DMS153 (cell line): ENCODE measurements at regions not wholly inside any gene's neighbourhood (a gene's known extent, or its start where the extent isn't known, plus 50 kb on each side); places are given as distances from the start of the nearest gene placed in this dataset.

ENCODE experiments used
- DNase-seq: peaks from one replicate; lab custom pipeline; 2025; lab: John Stamatoyannopoulos, UW

DNA sequence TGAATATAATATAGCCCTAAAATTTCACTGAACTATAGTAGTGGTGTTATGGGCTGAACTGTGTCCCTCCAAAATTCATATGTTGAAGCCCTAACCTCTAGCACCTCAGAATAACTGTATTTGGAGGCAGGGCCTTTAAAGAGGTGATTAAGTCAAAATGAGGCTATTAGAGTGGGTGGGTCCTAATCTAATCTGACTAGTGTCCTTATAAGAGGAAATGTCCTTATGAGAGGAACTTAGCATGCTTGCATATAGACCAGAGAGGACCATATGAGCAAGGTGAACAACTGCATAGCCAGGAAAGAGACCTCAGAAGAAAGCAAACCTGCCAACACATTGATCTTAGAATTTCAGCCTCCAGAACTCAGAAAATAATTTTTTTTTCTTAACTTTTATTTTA is 238.4 kb downstream of the ZEB2 start:
- DNase-seq: no peak

DNA sequence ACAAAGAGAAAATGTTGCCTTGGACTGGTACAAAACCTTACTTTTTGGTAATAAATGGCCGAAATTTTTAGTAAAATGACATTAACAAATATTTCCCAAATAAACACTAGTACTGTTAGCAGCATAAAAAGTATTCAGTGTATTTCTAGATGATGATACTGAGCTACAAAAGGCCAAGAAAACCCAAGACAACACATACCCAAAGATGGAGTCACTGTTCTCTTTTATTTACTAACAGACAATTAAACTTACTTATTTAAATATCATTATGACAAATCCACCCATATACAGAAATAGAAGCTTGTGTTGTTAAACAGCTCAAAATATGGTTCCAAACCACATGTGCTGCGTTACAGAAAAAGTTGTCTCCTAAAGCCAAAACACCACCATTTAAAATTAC is 239.9 kb downstream of the ZEB2 start:
- no peak for DNase-seq

DNA sequence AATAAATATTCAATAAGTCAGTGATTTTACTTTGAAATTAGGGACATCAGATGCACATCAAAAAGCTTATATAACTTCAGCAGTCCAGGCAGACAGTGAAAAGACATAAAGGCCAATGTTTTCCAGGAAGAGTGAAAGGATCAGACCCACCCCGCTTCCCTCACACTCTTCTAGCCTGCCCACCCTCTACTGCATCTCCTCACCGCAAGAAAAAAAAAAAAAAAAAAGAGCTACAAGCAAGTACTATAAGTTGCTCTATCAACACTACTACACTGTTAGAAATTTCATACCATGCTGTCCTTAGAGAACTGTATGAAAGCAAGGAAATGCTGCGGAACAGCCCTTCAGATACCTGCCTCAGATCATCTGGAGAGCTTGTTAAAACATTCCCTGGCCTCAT is 240.8 kb downstream of the ZEB2 start:
- DNase-seq: no peak

DNA sequence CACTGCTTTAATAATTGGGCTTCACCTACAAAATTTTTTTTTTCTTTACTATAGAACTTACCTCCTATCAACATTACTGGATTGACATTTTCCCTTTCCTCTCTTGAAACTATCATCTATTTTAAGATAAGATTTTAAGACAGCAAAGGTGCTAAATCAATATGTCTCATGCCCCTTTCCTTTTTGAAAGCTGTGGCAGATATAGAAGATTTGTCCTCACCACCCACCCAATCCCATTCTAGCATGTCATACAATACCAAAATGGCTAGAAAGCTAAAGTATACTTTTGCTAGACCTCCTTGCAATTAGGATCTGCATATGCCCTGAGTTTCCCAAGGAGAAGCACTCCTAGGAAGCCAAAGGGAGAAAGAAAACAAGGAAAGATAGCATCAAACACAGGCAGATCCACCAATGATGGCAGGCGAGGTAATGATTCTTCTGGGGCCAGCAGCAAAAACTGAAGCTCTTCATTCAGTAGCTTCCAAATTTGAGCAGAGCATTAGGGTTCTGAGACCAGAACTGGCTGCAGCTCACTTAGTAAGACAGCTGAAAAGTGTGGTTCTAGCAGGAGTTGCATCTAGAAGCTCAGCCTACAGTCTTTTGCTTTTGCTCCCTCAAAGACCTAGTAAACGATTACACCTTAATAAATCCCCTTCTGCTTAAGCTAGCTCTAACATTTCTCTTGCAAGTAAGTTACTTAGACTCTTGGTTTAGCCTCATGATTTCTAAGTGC is 242.1 kb downstream of the ZEB2 start:
- no peak for DNase-seq

DNA sequence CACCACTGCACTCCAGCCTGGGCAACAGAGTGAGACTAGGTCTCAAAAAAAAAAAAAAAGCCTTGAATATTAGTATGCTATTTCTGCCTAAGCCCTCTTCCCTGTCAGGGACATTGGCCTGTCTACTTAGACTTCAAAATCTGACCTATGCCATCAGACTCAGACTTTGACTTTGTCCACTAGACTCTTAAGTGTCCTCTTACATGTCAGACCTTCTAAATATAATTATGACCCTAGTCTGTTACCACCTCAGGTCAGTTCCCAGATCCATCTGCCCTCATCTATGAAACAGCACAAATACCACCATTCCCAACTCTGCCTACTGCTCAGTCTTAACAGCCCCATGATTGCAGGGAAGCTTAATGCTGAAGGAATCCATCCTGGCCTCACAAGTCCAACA is 244.6 kb downstream of the ZEB2 start:
- no peak for DNase-seq

DNA sequence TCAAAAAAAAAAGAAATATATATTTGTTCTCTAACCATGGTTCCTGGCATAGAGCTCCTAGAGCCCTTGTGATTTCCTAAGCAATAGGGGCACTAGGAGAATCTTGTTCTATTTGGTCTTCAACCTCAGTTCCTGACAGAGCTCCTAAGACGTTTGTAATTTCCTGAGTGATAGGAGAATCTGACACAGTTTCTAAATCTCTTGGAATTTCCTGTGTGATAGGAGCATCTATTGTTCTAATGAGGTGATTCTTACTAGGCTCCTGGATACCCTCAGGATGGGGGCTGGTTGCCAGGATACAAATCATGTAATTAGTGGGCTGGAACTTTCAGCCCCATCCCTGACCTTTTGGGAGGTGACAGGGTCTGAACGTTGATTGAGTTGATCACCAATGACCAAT is 245.8 kb downstream of the ZEB2 start:
- no peak for DNase-seq

DNA sequence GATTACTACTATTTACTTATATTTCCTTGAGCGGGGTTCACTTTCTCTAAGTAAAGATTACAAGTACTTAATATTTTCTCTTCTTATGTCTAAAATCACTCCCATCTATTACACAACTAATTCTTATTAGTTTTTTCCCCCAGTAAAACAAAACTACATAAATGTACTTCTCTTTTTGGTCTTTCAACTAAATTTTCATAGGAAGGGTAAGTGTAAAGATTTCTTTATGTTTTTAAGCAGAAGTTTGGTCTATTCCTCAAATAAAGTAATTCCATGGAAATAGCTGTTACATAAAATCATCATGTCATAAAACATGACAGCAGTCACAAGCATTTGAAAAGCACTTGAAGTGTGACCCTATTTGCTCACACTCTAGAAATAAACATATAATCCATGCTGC is 249.0 kb downstream of the ZEB2 start:
- no peak for DNase-seq

DNA sequence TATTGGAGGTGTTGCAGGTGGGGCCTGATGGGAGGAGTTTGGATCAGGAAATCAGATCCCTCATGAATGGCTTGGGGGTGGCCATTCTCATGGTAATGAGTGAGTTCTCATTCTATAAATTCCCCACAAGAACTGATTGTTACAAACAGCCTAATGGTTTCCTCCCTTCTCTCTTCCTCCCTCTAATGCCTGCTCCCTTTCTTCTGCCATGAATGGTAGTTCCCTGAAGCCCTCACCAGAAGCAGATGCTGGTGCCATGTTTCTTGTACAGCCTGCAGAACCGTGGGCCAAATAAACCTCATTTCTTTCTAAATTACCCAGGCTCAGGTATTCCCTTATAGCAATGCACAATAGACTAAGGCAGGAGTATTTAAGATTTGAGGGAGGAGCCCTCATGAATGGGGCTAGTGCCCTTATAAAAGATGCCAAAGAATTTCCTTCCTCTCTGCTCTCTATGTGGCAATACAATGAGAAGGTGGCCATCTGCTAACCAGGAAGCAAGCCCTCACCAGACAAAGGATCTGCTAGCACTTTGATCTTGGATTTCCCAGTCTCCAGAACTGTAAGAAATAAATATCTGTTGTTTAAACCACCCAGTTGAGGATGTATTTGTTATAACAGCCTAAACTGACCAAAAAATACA is 251.8 kb downstream of the ZEB2 start:
- DNase-seq: no peak

DNA sequence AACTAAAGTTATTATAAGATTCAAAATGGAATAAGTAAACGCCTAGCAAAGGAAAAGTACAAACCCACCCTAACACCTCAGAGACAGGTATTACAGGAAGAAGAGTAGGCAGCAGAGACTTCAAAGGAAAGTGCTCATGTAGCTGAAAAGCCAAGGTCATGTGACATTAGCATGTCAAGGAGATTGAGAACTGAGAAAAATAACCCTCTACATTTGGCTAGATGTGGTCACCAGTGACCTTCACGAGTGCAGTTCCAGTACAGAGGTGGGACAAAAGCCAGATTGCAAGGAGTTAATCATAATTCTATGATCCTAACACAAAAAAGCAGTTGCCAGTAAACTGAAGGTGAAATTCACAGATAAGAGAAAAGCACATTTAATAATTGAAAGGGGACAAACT is 252.7 kb downstream of the ZEB2 start:
- DNase-seq: no peak

DNA sequence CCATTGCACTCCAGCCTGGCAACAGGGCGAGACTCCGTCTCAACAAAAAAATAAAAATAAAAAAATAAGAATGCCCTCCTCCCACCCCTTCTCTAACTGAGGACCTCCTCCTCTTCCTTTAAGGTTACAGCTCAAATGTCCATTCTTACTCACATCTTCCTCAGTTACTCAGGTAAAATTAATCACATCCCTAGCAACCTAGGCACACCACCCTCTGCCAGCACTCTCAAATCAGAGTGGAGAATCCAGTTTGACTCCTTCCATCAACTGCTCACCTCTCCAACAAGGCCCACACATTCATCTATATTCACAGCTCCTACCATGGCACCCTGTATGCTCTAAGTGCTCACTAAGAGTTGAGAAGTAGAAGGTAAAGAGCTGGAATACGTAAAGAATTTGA is 254.3 kb downstream of the ZEB2 start:
- DNase-seq: no peak

DNA sequence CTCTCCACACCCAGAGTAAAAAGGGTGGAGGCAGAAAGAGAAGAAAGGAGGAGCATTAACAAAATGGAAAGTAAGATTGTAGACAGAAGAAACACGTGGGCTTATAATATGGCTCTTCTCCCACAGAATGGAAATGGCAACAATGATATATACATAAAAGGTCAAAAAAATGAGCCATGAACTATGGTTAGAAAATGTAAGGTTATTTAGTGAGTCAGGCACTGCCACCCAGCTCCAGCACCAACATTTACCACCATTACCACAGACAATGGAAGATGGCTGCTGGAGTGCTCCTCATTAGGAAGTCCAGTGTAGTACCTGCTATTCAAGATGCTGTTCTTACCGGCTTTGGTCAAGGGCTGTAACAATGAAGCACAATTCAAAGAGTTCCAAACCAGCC is 258.0 kb downstream of the ZEB2 start:
- no peak for DNase-seq

DNA sequence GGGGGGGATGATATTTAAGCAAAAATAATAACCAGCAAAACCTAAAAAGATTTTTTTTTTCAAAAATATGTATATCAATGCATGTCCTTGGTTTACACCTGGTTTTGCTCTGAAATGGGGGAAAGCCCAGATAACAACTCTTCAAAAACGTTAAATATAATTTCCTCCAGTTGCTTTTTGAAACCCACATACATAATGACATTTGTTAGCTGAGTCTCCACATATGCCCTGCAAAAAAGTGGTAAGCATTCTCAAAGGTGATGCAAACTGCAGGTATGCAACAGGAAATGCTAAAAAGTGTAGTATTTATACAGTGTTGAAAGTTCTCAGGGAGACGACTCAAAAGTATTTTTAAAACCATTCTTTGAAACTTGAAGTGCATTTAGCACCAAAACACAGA is 258.6 kb downstream of the ZEB2 start:
- no peak for DNase-seq

DNA sequence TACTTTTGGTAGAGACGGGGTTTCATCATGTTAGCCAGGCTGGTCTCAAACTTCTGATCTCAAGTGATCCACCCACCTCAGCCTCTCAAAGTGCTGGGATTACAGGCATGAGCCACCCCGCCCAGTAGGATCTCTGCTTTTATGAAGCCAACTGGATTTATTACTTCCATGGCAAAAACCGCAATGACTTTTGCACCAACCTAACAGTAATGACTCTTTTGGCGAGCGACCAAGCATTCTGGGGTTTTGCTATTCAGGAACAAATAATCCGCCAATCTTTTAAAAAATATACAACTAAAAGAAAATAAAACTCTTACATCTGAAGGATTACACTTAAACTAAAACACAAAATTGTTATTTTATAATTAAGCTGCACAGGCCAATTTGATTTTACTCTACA is 260.6 kb downstream of the ZEB2 start:
- DNase-seq: no peak

DNA sequence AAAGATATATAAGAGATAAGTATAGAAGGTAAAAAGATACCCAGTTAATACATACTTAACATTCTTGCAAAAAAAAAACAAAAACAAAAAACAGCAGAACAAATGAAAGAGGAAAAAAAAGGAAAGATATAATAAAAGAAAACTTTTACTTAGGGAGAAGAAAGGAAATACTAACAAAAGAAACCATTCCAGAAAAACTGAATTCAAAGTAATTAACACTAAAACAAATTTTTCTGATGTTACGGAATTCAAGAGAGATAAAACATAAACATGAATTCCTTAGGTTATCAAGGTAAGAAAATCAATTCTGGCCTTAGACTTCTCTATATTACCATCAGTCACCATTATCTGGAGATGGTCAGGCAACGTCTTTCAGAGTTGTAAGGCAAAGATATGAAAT is 261.8 kb downstream of the ZEB2 start:
- no peak for DNase-seq

DNA sequence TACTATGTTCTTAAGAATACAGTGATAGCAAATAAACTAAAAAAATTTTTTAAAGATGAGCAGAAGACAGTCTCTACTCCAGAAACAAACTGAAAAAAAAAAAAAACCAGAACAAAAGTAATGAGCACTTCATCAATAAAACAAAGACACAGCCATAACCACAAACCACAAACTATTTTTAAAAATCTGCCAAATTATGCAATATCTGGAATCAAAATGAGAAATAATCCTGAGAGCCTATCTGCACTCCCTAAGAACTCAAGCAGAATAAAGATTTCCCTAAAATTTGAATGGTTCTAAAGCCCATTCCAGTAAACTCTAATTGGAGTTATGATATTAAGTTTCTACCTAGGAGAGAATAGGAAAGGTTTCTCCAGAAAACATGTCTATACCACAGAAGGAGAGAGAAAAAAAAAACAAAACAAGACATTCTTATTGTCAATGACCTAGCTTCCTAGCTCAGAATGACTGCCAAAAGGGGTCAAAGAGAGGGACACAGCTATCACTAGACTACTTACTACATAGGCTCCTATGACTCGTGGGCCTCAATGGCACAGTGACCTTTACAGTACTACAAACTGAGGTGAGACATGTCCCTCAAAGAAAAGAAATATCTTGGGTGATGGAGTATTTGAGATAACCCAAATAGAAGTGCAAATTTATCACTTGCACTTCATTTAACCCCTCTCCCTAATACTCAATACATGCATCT is 262.8 kb downstream of the ZEB2 start:
- no peak for DNase-seq

DNA sequence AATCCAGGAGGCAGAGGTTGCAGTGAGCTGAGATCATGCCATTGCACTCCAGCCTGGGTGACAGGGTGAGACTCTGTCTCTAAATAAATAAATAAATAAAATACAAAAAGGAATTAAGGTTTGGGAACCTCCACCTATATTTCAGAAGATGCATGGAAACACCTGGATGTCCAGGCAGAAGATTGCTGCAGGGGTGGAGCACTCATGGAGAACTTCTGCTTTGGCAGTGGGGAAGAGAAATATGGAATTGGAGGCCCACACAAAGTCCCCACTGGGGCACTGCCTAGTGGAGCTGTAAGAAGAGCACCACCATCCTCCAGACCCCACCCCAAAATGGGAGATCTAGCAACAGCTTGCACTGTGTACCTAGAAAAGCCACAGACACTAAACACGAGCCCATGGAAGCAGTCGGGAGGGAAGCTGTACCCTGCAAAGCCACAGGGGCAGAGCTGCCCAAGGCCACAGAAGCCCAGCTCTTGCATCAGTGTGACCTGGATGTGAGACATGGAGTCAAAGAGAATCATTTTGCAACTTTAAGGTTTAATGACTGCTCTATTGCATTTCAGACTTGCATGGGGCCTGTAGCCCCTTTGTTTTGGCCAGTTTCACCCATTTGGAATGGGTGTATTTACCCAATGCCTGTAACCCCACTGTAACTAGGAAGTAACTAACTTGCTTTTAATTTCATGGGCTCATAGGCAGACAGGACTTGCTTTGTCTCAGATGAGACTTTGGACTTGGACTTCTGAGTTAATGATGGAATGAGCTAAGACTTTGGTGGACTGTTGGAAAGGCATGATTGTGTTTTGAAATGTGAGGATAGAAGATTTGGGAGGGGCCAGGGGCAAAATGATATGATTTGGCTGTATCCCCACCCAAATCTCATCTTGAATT is 265.3 kb downstream of the ZEB2 start:
- no peak for DNase-seq

DNA sequence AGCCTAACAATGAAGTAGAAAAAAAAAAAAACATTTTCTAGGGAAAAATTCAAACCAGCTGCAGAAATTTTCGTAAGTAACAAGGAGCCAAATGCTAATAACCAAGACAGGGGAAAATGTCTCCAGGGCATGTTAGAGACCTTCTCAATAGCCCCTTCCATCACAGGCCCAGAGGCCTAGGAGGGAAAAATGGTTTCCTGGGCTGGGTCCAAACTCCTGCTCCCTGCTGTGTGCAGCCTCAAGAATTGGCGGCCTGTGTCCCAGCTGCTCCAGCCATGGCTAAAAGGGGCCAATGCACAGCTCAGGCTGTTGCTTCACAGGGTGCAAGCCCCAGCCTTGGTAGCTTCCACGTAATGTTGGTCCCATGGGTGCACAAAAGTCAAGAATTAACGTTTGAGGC is 266.2 kb downstream of the ZEB2 start:
- DNase-seq: no peak

DNA sequence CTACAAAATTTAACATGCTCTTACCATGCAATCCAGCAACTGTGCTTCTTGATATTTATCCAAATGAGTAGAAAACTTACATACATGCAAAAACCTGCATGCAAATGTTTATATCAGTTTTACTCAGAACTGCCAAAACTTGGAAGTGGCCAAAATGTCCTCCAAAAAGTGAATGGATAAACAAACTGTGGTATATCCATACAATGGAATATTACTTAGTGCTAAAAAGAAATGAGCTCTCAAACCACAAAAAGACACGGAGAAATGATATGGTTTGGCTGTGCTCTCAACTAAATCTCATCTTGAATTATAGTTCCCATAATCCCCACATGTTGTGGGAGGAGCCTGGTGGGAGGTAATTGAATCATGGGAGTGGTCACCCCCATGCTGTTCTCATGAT is 267.2 kb downstream of the ZEB2 start:
- DNase-seq: no peak

DNA sequence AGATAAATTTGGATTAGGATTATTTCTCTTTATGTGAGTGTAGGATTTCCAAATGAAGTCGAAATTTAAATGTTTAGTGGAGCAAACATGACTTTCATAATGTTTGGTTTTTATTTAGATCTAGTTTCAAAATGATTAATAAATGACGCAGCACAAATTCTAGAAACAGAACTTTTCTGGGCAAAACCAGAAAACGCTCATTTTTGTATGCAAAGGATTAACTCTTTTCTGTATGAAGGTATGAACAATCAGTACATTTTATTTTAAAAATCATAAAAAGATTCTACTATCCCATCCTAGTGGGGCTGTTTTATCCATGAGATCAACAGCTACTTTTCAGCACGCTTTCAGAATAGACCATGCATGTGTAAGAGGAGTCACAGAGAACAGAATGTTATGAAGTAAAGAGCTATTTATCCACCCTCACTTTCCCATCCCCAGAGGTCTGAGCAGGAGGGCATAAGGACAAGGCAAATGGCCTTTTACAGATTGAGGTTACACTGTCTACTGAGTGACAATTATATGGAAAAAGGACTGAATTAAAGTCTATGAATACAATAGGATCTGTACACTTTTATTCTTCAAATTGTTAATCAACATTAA is 270.8 kb downstream of the ZEB2 start:
- no peak for DNase-seq

DNA sequence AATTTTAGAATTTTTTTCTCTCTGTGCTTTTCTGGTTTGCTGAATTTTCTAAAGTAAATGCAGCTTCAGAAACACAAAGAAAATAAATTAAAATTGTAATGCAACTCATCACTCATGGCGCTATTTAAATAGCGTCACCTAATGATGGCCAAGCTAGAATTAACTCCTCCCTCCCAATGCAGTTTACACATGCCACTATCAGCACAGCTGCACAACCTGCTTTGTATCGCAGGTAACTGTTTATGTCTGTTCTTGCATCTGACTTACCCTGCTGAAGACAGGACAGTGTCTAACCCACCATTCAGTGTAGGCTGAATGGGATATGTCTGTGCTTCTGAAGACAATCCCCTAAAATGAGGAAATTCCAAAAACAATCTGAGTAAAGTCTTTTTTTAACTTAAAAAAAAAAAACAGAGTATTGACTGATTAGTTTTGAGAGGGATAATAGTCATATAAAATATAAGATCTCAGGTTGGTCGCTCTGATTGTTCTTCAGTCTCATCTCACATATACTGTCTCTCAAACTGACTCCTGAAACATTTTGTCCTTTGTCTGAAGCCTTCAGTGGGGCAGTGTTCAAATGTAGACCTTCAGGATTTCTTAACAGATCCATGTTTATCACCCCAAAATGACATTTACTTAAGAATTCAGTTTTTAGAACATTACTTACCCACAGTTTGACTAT is 271.4 kb downstream of the ZEB2 start:
- no peak for DNase-seq

DNA sequence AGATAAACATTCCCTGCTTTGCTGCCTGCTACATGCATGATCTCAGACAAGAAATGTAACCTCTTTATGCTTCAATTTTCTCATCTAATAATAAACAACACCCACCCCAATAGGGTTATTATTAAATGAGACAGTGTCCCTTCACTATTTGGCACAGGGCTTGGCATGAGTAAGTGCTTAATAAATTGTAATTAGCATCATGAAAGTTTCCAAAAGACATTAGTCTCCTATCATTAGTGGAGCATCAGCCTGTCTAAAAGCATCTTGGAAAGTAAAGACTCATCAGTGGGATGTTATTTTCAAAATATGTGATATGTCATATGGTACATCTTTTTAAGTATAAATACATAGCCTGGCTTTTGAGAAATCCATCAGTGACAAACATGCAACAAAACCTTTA is 275.0 kb downstream of the ZEB2 start:
- no peak for DNase-seq
